Stomach (tissue), 8 donors: ENCODE measurements at regions not wholly inside any gene's neighbourhood (a gene's known extent, or its start where the extent isn't known, plus 50 kb on each side); places are given as distances from the start of the nearest gene placed in this dataset.

ENCODE experiments used
- DNase-seq, 2 donors: peaks; one replicate each; pipeline versions ENCODE4 v3.0.0 to v3.0.0-alpha.2; 2013 to 2019
- H3K27ac ChIP-seq, 5 donors: fragments of 200-600 bp in 4 of 5; sonication (generic) in 4 of 5; one replicate each; pipeline ENCODE4 v1.5.1; 2013 to 2019; ENCODE audit warnings: mild to moderate bottlenecking in 1 of 5, moderate library complexity in 1 of 5
- H3K27me3 ChIP-seq, 3 donors: fragments of 200-600 bp; sonication (generic); one replicate each; pipeline ENCODE4 v1.5.1; 2017 to 2019; ENCODE audit warnings: mixed run types in 1 of 3
- H3K36me3 ChIP-seq, 4 donors: fragments of 200-600 bp; sonication (generic); 1 replicate in 3 of 4; 2 replicates in 1 of 4; pipeline ENCODE4 v1.5.1; 2016 to 2019
- H3K4me1 ChIP-seq, 4 donors: fragments of 200-600 bp; sonication (generic); one replicate each; pipeline ENCODE4 v1.5.1; 2016 to 2019
- H3K4me3 ChIP-seq, 4 donors: fragments of 200-600 bp; sonication (generic) in 3 of 4; one replicate each; pipeline ENCODE4 v1.5.1; 2016 to 2019; ENCODE audit warnings: mild to moderate bottlenecking in 1 of 4
- H3K9me3 ChIP-seq, 4 donors: fragments of 200-600 bp; sonication (generic); one replicate each; pipeline ENCODE4 v1.5.1; 2016 to 2019
- EP300 ChIP-seq: sonication (generic); formaldehyde crosslinking; IDR thresholded peaks from one replicate; pipeline ENCODE4 v1.6.1; 2017; ENCODE audit warnings: antibody characterized with exemption
- POLR2A ChIP-seq, 4 donors: fragments of 450-650 bp; IDR thresholded peaks; one replicate each; pipeline ENCODE4 v1.6.1; 2016; ENCODE audit warnings: antibody characterized with exemption in 4 of 4, control low read depth in 2 of 4, mild to moderate bottlenecking in 1 of 4, moderate library complexity in 1 of 4
- POLR2AphosphoS5 ChIP-seq, 3 donors: sonication (generic); formaldehyde crosslinking; IDR thresholded peaks; one replicate each; pipeline ENCODE4 v1.6.1; 2016; ENCODE audit warnings: antibody characterized with exemption in 3 of 3
- WGBS, 5 donors: extraction: QIAGEN DNeasy Blood & Tissue Kit in 3 of 5; methylation state at CpG; one replicate each; pipeline versions ENCODE4 v1.1.5 to v1.1.7; 2013 to 2018; 5-methylcytosine and 5-hydroxymethylcytosine counted together
- intact Hi-C: fragments of 100-400 bp; cut with DNase I; formaldehyde crosslinking; loops from one replicate; pipeline ENCODE4 v1.15.1; 2023; ENCODE audit warnings: low total_unique reads
- TF ChIP-seq, protein P1 (sequence below), 7 experiments: fragments of 450-650 bp in 4 of 7; fragments of 200-600 bp in 3 of 7; sonication (generic) in 3 of 7; IDR thresholded peaks; one replicate each; pipeline ENCODE4 v1.5.1; 2016 to 2019; ENCODE audit warnings: antibody characterized with exemption in 7 of 7, control low read depth in 2 of 7, mild to moderate bottlenecking in 1 of 7
- donor health status: healthy with polysubstance abuse.
- donor health status: Bipolar disorder and iron deficiency.
- donor health status: healthy.

DNA sequence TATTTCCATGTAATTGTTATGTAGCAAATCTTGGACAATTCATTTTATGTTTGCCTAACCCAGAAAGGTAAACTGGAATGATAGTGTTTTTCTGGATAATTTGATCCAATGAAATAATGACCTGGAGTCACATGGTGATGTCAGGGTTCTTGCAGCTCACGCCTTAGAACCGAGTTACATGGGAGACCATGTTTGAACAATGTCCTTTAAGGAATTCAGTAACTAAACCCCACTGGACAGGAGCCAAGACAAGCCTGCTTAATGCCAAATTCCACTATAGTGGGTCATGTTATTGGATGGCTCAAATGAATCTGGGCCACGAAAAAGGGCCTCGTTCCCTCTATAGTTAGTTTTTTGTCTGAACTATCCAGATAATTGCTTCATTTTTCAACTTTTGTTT, 255.8 kb upstream of the HMGA2 start:
- WGBS, 5 donors: 28 to 48% (median 41%) methylated on average over 4 of the region's 4 CpGs
- intact Hi-C loops: no loop called here
- Histone ChIP-seq H3K27ac (no peak overlapping the region), H3K4me1 (peaks cover 0 to 9% (median 0%) of the 10 kb centered on the region in 4 donors), H3K4me3 (no peak overlapping the region), H3K36me3 (no peaks in the 10 kb centered on the region), H3K9me3 (no peaks in the 10 kb centered on the region), H3K27me3 (peaks cover 0 to under 1% (median 0%) of the 10 kb centered on the region in 3 donors)
- no peak for TF ChIP-seq POLR2A (IDR thresholded peaks at IDR 0.05)
- TF ChIP-seq POLR2AphosphoS5 (IDR thresholded peaks at IDR 0.05): no peak
- TF ChIP-seq, protein P1, sequence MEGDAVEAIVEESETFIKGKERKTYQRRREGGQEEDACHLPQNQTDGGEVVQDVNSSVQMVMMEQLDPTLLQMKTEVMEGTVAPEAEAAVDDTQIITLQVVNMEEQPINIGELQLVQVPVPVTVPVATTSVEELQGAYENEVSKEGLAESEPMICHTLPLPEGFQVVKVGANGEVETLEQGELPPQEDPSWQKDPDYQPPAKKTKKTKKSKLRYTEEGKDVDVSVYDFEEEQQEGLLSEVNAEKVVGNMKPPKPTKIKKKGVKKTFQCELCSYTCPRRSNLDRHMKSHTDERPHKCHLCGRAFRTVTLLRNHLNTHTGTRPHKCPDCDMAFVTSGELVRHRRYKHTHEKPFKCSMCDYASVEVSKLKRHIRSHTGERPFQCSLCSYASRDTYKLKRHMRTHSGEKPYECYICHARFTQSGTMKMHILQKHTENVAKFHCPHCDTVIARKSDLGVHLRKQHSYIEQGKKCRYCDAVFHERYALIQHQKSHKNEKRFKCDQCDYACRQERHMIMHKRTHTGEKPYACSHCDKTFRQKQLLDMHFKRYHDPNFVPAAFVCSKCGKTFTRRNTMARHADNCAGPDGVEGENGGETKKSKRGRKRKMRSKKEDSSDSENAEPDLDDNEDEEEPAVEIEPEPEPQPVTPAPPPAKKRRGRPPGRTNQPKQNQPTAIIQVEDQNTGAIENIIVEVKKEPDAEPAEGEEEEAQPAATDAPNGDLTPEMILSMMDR (IDR thresholded peaks at IDR 0.05): no peak
- no peak for TF ChIP-seq EP300
- peak; percentile 47 for DNase-seq

DNA sequence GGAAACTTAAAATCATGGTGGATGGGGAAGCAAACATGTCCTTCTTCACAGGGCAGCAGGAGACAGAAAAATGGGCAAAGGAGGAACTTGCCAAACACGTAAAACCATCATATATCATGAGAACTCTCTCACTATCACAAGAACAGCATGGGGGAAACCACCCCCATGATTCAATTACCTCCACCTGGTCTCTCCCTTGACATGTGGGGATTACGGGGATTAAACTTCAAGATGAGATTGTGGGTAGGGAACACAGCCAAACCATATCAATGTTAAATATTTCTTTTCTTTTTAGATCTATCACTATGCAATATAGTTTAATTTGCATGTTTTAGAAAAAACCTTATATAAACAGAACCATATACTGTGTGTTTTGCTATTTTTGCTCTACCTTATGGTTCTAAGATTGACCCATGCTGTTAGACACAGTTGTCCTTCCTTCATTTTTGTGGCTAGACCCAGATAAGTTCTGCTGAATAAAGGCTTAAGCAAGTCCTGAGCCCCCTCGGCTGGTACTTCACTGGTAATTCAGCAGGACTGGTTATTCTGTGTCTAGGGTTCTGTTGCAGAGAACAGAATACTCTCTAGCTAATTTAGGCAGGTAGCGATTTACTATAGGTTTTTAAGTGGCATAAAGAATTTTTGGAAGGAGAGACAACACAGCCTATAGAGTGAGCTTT, 253.7 kb upstream of the HMGA2 start:
- intact Hi-C loops: no loop called here
- 74 to 79% (median 76%) methylated on average over 4 of the region's 4 CpGs for WGBS, 5 donors

DNA sequence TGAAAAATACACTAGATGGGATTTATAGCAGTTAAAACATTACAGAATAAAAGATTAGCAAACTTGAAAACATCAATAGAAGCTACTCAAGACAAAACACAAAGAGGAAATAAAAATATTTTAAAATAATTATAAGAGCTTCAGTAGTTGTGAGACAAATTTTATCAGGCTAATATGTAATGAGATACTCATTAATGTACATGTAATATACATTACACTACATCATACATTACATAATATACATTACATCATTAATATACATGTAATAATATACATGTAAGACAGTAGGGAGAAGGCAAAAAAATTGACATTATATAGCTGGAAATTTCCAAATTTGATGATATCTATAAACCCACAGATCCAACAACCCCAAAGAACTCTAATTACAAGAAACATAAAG, 249.4 kb upstream of the HMGA2 start:
- DNase-seq: no peak
- no peaks in the 10 kb centered on the region for H3K4me1 ChIP-seq
- intact Hi-C loops: no loop called here
- H3K4me3 ChIP-seq: no peak overlapping the region
- TF ChIP-seq POLR2A (IDR thresholded peaks at IDR 0.05) (no peak), EP300 (no peak)
- TF ChIP-seq, protein P1 (IDR thresholded peaks at IDR 0.05): no peak
- peaks cover 0 to 8% (median 6%) of the 10 kb centered on the region in 4 donors for H3K9me3 ChIP-seq
- H3K27ac ChIP-seq: no peak overlapping the region
- H3K27me3 ChIP-seq: no peaks in the 10 kb centered on the region
- no peaks in the 10 kb centered on the region for H3K36me3 ChIP-seq

More for the DNA sequence above, 253.7 kb upstream of the HMGA2 start:
- peaks cover 0 to 9% (median 0%) of the 10 kb centered on the region in 4 donors for H3K4me1 ChIP-seq
- H3K4me3 ChIP-seq: no peak overlapping the region
- DNase-seq: no peak
- H3K27me3 ChIP-seq: no peaks in the 10 kb centered on the region
- H3K36me3 ChIP-seq: no peaks in the 10 kb centered on the region
- no peak for TF ChIP-seq POLR2AphosphoS5 (IDR thresholded peaks at IDR 0.05)
- no peak for TF ChIP-seq POLR2A (IDR thresholded peaks at IDR 0.05)
- TF ChIP-seq, protein P1 (IDR thresholded peaks at IDR 0.05): no peak
- TF ChIP-seq EP300: no peak
- peaks cover 0 to 8% (median 6%) of the 10 kb centered on the region in 4 donors for H3K9me3 ChIP-seq
- no peak overlapping the region for H3K27ac ChIP-seq

DNA sequence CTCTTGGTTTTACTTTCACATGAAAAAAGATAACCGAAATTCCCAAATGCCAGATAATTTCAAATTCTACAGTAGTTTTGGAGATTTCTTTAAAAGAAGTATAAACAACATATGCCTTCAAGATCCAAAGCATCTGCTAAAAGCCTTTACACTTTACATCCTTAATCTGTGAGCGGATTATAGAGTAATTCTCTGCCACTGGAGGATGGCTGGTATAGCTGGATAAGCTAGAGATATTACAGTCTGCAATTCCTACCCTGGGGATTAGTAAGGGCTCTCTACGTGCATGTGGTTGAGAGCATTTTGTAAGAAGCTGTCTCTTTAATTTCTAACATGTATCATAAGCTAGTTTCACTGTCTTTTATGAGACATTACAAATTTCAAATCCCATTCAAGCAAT, 240.3 kb upstream of the HMGA2 start:
- H3K27ac ChIP-seq: no peak overlapping the region
- TF ChIP-seq EP300 (no peak), POLR2A (IDR thresholded peaks at IDR 0.05) (no peak), POLR2AphosphoS5 (IDR thresholded peaks at IDR 0.05) (no peak)
- TF ChIP-seq, protein P1 (IDR thresholded peaks at IDR 0.05): no peak
- no peak for DNase-seq
- no peaks in the 10 kb centered on the region for H3K4me1 ChIP-seq
- WGBS, 5 donors: 83 to 91% (median 88%) methylated on average over 3 of the region's 3 CpGs
- intact Hi-C loops: no loop called here
- H3K4me3 ChIP-seq: no peak overlapping the region
- H3K9me3 ChIP-seq: no peaks in the 10 kb centered on the region
- H3K27me3 ChIP-seq: no peaks in the 10 kb centered on the region
- no peaks in the 10 kb centered on the region for H3K36me3 ChIP-seq
